AG09319 (cell line): ENCODE measurements at regions not wholly inside any gene's neighbourhood (a gene's known extent, or its start where the extent isn't known, plus 50 kb on each side); places are given as distances from the start of the nearest gene placed in this dataset.

Source experiments
- DNase-seq: peaks from one replicate; pipeline ENCODE4 v3.0.0-alpha.2; 2010; ENCODE audit warnings: low read depth; ENCODE audit errors: extremely low read depth
- CTCF ChIP-seq: IDR thresholded peaks from 2 replicates; pipeline ENCODE4 v1.5.1; 2011; ENCODE audit warnings: low read depth, mild to moderate bottlenecking, inconsistent platforms, low read length, moderate library complexity

GRCh38 chr3:30293621-30294240, 312.7 kb upstream of the TGFBR2 start:
- TF ChIP-seq CTCF = no peak
- DNase-seq = no peak

- no peak for TF ChIP-seq CTCF
- DNase-seq = no peak
Observed at GRCh38 chr3:30294241-30294667, 312.1 kb upstream of the TGFBR2 start.

DNA sequence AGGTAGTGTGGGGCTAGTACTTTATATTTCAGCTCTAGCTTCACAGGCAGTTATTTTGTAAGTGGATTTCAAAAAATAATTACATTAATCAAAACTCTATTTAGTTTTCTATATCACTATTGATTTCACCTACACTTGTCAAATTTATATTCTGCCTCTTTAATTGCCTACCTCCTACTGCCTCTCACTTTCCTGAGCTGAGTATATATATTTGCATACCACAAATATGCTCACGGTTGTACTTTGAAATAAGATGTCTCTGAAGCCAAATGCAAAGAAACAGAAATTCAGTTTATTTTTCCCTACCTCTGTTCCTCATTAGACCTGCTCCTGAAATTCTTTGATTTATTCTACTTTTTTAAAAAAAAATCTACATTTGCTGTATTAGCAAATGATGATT, 309.3 kb upstream of the TGFBR2 start:
- DNase-seq = no peak

DNA sequence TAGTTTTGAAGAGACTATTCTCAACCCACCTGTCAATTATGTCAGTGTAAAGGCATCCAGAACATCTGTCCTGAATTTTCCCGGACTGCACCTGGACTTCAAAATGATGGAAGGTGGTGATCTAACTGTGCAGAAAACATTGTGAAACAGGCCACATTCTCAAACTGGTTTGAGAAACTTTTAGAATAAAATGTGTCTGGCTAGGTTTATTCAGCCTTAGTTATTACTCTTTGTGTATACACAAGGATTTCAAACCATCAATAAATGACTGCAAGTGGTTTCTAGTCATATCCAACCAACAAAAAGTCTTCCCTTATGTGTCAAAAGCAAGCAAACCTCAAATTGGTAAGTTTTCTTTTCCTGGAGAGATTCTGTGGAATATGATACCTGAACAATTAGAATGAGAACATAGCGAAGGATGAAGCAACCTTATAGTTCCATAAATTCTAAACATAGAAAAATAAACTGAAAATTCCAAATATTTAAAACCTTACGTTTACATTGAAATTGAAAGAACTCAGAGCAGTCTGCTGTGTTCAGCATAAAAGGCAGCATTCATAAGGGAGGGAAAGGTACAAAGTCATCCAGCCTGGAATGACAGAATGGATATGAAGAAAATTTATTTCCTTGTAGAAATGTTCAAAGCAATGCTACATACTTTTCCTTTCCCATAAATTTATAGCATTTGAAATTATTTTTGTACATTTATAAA, 306.6 kb upstream of the TGFBR2 start:
- no peak for TF ChIP-seq CTCF
- DNase-seq = no peak

More for the DNA sequence above, 309.3 kb upstream of the TGFBR2 start:
- no peak for TF ChIP-seq CTCF

GRCh38 chr3:30300809-30301208, 305.6 kb upstream of the TGFBR2 start:
- no peak for DNase-seq
- no peak for TF ChIP-seq CTCF

GRCh38 chr3:30302027-30302426, 304.4 kb upstream of the TGFBR2 start:
- TF ChIP-seq CTCF = no peak
- no peak for DNase-seq

GRCh38 chr3:30303770-30304169, 302.6 kb upstream of the TGFBR2 start:
- no peak for DNase-seq
- TF ChIP-seq CTCF = no peak
